ENCODE measurements at regions not wholly inside any gene's neighbourhood (a gene's known extent, or its start where the extent isn't known, plus 50 kb on each side); places are given as distances from the start of the nearest gene placed in this dataset.

- no peak overlapping the region for H3K4me3 ChIP-seq (ENCODE audit: low read depth, low read length)
- no peak for DNase-seq (ENCODE audit: low read depth)
- no peak for TF ChIP-seq CTCF (IDR thresholded peaks at IDR 0.05; ENCODE audit: control insufficient read depth, extremely low read depth, insufficient read depth)
Measured at GRCh38 chr2:53517406-53517805, 250.2 kb upstream of the CHAC2 start.

DNA sequence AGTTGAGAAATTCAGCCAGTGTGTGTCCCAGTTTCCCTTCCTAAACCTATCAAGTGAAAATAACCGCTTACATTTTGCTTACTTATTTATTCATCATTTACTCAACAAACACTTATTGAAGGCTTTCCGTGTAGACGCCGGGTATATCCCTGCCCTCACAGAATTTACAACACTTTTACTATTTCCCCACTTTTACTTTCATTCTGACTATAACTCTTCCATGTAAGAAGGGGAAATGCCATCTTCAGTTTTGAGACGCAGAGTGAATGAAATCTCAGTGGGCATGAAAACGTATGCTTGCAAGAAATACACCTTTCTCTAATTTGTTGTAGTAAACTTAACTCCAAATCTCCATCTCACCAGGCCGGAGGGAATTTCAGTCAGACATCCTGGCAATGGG lies 251.0 kb upstream of the CHAC2 start:
- no peak for TF ChIP-seq CTCF (IDR thresholded peaks at IDR 0.05; ENCODE audit: control insufficient read depth, extremely low read depth, insufficient read depth)
- no peak for DNase-seq (ENCODE audit: low read depth)
- H3K4me3 ChIP-seq (ENCODE audit: low read depth, low read length) = no peak overlapping the region

- TF ChIP-seq CTCF (IDR thresholded peaks at IDR 0.05; ENCODE audit: control insufficient read depth, extremely low read depth, insufficient read depth) = no peak
- no peak for DNase-seq (ENCODE audit: low read depth)
- H3K4me3 ChIP-seq (ENCODE audit: low read depth, low read length) = no peak overlapping the region
Measured at GRCh38 chr2:53515435-53516332, 251.9 kb upstream of the CHAC2 start.

- DNase-seq (ENCODE audit: low read depth) = no peak
- no peak for TF ChIP-seq CTCF (IDR thresholded peaks at IDR 0.05; ENCODE audit: control insufficient read depth, extremely low read depth, insufficient read depth)
- no peak overlapping the region for H3K4me3 ChIP-seq (ENCODE audit: low read depth, low read length)
Measured at GRCh38 chr2:53513167-53513666, 254.4 kb upstream of the CHAC2 start.

DNA sequence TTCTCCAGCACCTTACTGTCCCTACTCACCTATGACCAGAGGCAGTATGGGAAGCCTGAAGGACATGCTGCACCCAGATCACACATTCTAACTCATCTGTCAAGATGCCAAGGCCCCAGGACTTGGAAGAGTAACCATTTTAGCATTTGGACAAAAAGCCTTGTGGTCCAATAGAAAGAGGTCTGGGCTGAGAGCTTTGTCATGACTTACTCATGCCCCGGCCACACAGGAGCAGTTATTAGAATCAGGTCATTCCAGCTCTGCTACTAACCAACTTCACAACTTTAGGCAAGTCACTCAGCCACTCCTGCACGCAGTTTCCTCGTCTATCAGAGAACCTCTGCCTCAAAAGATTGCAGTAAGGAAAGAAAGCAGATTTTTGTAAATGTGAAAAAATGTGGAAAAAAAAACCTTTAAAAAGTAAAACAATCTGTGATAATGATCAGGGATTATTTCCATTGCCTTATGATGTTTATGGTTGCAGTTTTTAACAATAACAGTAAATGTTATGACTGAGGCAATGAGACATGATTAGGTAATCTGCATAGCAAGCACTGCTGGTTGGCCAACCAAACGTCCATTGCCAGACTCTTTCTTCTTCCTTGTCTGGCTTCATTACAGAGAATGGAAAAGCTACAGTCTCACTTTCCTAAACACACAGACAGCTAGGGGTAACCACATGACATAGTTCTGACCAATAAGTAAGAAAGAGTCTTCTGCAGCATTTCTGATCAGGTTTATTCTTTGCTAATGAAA lies 255.4 kb upstream of the CHAC2 start:
- no peak overlapping the region for H3K4me3 ChIP-seq (ENCODE audit: low read depth, low read length)
- DNase-seq (ENCODE audit: low read depth) = no peak
- no peak for TF ChIP-seq CTCF (IDR thresholded peaks at IDR 0.05; ENCODE audit: control insufficient read depth, extremely low read depth, insufficient read depth)

DNA sequence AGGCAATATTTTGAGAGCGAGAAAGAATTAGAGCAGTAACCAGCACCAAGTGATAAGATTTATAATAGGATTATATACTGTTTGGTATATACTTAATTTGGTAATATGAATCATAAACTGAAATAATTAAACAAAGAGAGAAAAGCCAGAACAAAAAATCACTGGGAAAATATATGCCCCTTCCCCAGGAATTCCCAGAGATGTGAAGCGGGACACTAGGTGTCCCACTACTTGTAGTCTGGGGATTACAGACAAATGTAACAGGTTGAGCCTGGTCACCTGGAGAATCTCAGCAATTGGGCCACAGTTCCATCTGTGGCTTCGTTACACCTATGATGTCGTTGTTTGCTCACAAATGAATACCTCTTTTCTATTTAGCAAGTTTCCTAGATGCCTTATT lies 256.1 kb upstream of the CHAC2 start:
- H3K4me3 ChIP-seq (ENCODE audit: low read depth, low read length) = no peak overlapping the region
- no peak for DNase-seq (ENCODE audit: low read depth)
- no peak for TF ChIP-seq CTCF (IDR thresholded peaks at IDR 0.05; ENCODE audit: control insufficient read depth, extremely low read depth, insufficient read depth)

Data from LNCaP clone FGC (cell line).